OCI-M2 (cell line): ENCODE measurements at regions not wholly inside any gene's neighbourhood (a gene's known extent, or its start where the extent isn't known, plus 50 kb on each side); places are given as distances from the start of the nearest gene placed in this dataset.

Experiments used
- DNase-seq: peaks from one replicate; lab custom pipeline; 2025; ENCODE audit not compliant: unreplicated experiment; lab: John Stamatoyannopoulos, UW

- DNase-seq: no peak
Measured at GRCh38 chr18:39870591-39870990, 2084.4 kb upstream of the PIK3C3 start.

GRCh38 chr18:39863916-39864315 is 2091.1 kb upstream of the PIK3C3 start:
- no peak for DNase-seq

- DNase-seq: no peak
Measured at GRCh38 chr18:39862341-39862740, 2092.7 kb upstream of the PIK3C3 start.

GRCh38 chr18:39854291-39854690 is 2100.7 kb upstream of the PIK3C3 start:
- DNase-seq: no peak

- no peak for DNase-seq
Measured at GRCh38 chr18:39846265-39846664, 2108.8 kb upstream of the PIK3C3 start.

- no peak for DNase-seq
Measured at GRCh38 chr18:39845631-39846030, 2109.4 kb upstream of the PIK3C3 start.

- DNase-seq: no peak
Measured at GRCh38 chr18:39845106-39845505, 2109.9 kb upstream of the PIK3C3 start.

GRCh38 chr18:39843546-39843945 is 2111.5 kb upstream of the PIK3C3 start:
- no peak for DNase-seq

- DNase-seq: no peak
Measured at GRCh38 chr18:39842366-39842914, 2112.6 kb upstream of the PIK3C3 start.

GRCh38 chr18:39841482-39842365 is 2113.3 kb upstream of the PIK3C3 start:
- peak; percentile 3 for DNase-seq

GRCh38 chr18:39840856-39841481 is 2114.1 kb upstream of the PIK3C3 start:
- no peak for DNase-seq

- DNase-seq: no peak
Measured at GRCh38 chr18:39840406-39840805, 2114.6 kb upstream of the PIK3C3 start.

- DNase-seq: no peak
Measured at GRCh38 chr18:39839782-39840181, 2115.3 kb upstream of the PIK3C3 start.

GRCh38 chr18:39838831-39839230 is 2116.2 kb upstream of the PIK3C3 start:
- DNase-seq: no peak

- DNase-seq: no peak
Measured at GRCh38 chr18:39835303-39836030, 2119.6 kb upstream of the PIK3C3 start.

- DNase-seq: no peak
Measured at GRCh38 chr18:39834636-39835035, 2120.4 kb upstream of the PIK3C3 start.

GRCh38 chr18:39825485-39826150 is 2129.4 kb upstream of the PIK3C3 start:
- DNase-seq: no peak

GRCh38 chr18:39806525-39806924 is 2148.5 kb upstream of the PIK3C3 start:
- DNase-seq: no peak

GRCh38 chr18:39805218-39805617 is 2149.8 kb upstream of the PIK3C3 start:
- no peak for DNase-seq

GRCh38 chr18:39802648-39803229 is 2152.3 kb upstream of the PIK3C3 start:
- DNase-seq: no peak

- DNase-seq: no peak
Measured at GRCh38 chr18:39801848-39802247, 2153.2 kb upstream of the PIK3C3 start.
